Ectodermal cell (in vitro differentiated cells): ENCODE measurements at regions not wholly inside any gene's neighbourhood (a gene's known extent, or its start where the extent isn't known, plus 50 kb on each side); places are given as distances from the start of the nearest gene placed in this dataset.

Experiments used
- H3K27ac ChIP-seq: 2 replicates; pipeline ENCODE4 v1.7.0; 2013; ENCODE audit warnings: mild to moderate bottlenecking, low read depth, low read length; ENCODE audit not compliant: insufficient read depth, poor library complexity, severe bottlenecking
- H3K27me3 ChIP-seq: 2 replicates; pipeline ENCODE4 v1.7.0; 2013; ENCODE audit warnings: mild to moderate bottlenecking, low read length; ENCODE audit not compliant: insufficient read depth, control insufficient read depth, poor library complexity, severe bottlenecking
- H3K36me3 ChIP-seq: one replicate; pipeline ENCODE4 v1.7.0; 2013; ENCODE audit warnings: low read length; ENCODE audit not compliant: control insufficient read depth, insufficient read depth
- H3K4me1 ChIP-seq: one replicate; pipeline ENCODE4 v1.7.0; 2013; ENCODE audit warnings: low read length; ENCODE audit not compliant: control insufficient read depth, insufficient read depth
- H3K4me3 ChIP-seq: 2 replicates; pipeline ENCODE4 v1.7.0; 2013; ENCODE audit warnings: low read depth, low read length, control low read depth; ENCODE audit not compliant: insufficient read depth
- H3K9me3 ChIP-seq: 2 replicates; pipeline ENCODE4 v1.7.0; 2013; ENCODE audit warnings: mild to moderate bottlenecking, low read length, moderate library complexity; ENCODE audit not compliant: control insufficient read depth
- WGBS, 2 experiments: methylation state at CpG; one replicate each; pipeline ENCODE4 v1.1.7; 2013; ENCODE audit warnings: missing lambda C conversion rate in 2 of 2; 5-methylcytosine and 5-hydroxymethylcytosine counted together

DNA sequence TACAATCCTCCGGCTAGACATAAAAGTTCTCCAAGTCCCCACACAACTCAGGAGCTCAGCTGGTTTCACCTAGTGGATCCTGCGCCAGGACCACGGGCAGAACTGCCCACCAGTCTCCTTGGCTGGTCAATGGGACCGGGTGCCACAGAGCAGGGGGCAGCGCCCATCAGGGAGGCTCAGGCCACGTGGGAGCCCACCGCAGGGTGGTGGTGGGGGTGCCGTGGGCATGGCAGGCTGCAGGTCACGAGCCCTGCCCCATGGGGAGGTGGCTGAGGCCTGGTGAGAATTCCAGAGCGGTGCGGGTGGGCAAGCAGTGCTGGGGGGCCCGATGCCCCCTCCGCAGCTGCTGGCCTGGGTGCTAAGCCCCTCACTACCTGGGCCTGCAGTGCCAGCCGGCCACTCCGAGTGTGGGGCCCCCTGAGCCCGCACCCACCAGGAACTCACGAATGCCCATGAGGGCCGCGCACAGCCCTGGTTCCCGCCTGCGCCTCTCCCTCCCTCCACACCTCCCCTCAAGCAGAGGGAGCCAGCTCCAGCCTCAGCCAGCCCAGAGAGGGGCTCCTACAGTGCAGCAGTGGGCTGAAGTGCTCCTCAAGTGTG is 1091.9 kb upstream of the TENM4 start:
- Histone ChIP-seq H3K36me3 (no peaks in the 10 kb centered on the region), H3K9me3 (no peaks in the 10 kb centered on the region), H3K27me3 (no peaks in the 10 kb centered on the region), H3K4me1 (no peaks in the 10 kb centered on the region), H3K4me3 (no peak overlapping the region), H3K27ac (no peak overlapping the region)
- WGBS, 2 experiments, result 91 to 93% methylated on average over 21 of the region's 21 CpGs

DNA sequence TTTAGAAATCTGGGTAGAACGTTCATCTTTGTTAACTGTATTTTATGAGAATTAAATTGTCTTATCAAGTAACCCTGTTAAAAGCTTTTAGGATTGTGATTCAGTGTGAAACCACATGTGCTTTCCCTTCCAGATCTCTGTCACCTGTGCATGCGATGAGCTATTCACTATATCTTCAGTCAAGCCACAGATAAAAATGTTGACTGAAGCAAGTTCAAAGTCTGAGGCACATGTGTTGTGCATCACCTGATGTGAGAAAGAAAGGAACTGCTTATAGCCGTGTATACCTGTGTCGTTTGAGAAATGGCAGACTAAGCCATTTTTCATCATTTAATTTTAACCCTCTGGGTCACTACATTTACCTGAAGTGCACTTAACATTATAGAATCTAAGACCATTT is 1088.9 kb upstream of the TENM4 start:
- 93 to 100% methylated on average over 4 of the region's 4 CpGs for WGBS, 2 experiments
- H3K4me1 ChIP-seq, result no peaks in the 10 kb centered on the region
- H3K9me3 ChIP-seq, result no peaks in the 10 kb centered on the region

DNA sequence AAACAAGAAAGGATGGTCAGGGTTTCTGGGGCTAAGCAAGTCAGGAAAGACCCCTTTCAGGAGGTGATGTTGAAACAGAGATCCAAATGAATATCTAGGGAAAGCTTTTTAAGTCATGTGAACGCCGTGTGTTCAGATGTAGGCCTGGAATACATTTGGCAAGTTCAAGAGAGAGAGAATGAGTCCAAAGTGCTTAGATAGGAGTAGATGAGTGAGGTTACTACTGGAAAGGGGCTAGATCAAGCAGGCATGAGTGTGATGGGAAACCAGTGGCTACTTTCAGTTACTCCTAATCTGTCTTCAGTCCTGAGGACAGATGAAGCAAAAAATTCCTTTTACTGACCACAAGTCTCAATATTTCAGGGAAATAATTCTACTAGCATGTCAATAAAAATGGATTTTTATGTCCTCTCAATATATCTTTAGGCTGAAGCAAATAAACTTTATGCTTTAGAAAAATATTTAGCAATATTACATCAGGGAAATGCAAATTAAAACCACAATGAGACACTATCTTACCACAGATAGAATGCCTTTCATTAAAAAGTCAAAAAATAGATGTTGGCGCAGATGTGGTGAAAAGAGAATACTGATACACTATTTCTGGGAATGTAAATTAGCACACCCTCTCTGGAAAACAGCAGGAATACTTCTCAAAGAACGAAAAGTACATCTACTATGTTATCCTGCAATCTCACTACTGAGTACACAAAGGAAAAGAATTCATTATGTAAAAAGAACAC is 1085.0 kb upstream of the TENM4 start:
- Histone ChIP-seq H3K36me3 (no peaks in the 10 kb centered on the region), H3K27me3 (no peaks in the 10 kb centered on the region), H3K9me3 (no peaks in the 10 kb centered on the region), H3K27ac (no peak overlapping the region), H3K4me3 (no peak overlapping the region), H3K4me1 (no peaks in the 10 kb centered on the region)
- WGBS, 2 experiments, result 78 to 86% methylated on average over 3 to 4 of the region's 4 CpGs

More for the DNA sequence above, 1088.9 kb upstream of the TENM4 start:
- Histone ChIP-seq H3K27me3 (no peaks in the 10 kb centered on the region), H3K4me3 (no peak overlapping the region), H3K27ac (no peak overlapping the region), H3K36me3 (no peaks in the 10 kb centered on the region)

DNA sequence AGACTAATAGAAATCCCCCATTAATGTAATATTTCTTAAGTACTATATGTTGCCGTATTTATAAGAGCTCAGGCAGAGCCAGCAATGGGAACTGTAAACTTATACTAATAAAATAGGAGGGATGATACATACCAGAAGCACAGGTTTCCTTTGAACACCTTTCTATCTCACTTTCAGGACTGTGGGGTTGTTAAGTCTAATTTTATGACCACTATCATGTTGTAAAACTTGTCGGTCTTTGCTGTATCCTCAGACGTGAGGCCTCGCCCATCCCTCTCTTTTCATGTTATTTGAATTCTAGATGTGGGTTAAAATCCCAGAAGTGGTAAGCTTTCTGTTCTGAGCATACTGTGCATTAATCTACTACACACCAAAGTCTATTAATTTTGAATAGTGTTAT is 1083.5 kb upstream of the TENM4 start:
- Histone ChIP-seq H3K27me3 (no peaks in the 10 kb centered on the region), H3K9me3 (no peaks in the 10 kb centered on the region), H3K36me3 (no peaks in the 10 kb centered on the region), H3K4me3 (no peak overlapping the region), H3K4me1 (no peaks in the 10 kb centered on the region), H3K27ac (no peak overlapping the region)
- 83% methylated on average over 4 of the region's 4 CpGs; no CpG with 5 or more reads in 1 of the 2 experiments for WGBS, 2 experiments

DNA sequence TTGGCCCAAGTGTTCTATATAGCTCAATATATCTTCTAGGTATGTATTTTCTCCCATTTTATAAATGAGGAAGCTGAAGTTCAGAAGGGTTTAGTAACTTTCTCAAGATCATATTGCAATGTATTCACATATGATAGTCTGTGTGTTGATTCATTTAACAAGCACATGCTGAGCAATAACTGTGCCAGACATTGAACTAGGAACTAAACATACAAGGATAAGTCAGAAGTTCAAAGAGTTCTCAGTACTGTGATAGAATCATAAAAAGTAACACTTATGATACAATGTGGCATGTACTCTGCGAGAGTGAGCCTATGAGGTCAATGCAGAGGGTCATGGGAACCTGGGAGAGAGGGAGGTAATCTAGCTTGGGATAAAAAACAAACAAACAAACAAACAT is 1082.2 kb upstream of the TENM4 start:
- WGBS, 2 experiments, result 89 to 100% methylated on average over 1 of the region's 1 CpG
- Histone ChIP-seq H3K27me3 (no peaks in the 10 kb centered on the region), H3K9me3 (no peaks in the 10 kb centered on the region), H3K27ac (no peak overlapping the region), H3K4me1 (no peaks in the 10 kb centered on the region), H3K36me3 (no peaks in the 10 kb centered on the region), H3K4me3 (no peak overlapping the region)

DNA sequence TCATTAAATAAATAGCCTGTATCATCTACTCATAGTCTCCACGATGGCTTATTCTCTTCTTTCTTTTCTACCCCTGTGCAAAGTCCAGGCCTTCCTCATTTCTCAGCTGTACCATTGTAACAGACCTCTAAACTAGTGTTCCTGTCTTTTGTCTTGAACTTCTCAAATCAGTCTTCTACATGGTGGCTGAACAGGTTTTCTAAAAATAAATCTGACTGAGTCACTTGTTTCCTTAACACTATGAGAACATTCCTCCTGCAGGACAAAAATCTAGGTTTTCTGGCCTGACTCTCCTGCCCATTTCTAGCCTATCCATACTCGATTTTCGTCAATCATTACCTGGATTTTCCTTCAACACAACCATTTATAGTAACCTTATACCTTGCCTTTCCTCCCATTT is 1080.8 kb upstream of the TENM4 start:
- Histone ChIP-seq H3K36me3 (no peaks in the 10 kb centered on the region), H3K4me1 (no peaks in the 10 kb centered on the region), H3K27me3 (no peaks in the 10 kb centered on the region), H3K9me3 (no peaks in the 10 kb centered on the region), H3K27ac (no peak overlapping the region), H3K4me3 (no peak overlapping the region)
- 89 to 94% methylated on average over 3 of the region's 3 CpGs for WGBS, 2 experiments

DNA sequence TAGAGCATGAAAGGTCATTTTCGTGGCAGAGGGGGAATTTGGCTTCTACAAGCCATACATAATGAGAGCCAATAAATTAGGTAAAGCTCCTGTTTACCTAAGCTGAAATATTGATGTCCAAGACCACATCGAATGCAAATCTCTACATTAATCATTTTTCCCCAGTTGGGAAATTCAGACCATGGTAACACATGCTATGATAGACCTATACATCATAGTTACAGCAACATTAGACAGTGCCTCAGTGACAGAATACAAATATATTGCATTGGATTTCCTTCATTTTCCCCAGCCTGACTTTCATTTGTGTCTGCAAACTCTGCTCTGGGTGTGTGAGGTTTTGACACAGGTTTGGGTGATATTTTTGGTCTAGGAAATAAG is 1079.7 kb upstream of the TENM4 start:
- 99 to 100% methylated on average over 1 to 2 of the region's 2 CpGs for WGBS, 2 experiments

DNA sequence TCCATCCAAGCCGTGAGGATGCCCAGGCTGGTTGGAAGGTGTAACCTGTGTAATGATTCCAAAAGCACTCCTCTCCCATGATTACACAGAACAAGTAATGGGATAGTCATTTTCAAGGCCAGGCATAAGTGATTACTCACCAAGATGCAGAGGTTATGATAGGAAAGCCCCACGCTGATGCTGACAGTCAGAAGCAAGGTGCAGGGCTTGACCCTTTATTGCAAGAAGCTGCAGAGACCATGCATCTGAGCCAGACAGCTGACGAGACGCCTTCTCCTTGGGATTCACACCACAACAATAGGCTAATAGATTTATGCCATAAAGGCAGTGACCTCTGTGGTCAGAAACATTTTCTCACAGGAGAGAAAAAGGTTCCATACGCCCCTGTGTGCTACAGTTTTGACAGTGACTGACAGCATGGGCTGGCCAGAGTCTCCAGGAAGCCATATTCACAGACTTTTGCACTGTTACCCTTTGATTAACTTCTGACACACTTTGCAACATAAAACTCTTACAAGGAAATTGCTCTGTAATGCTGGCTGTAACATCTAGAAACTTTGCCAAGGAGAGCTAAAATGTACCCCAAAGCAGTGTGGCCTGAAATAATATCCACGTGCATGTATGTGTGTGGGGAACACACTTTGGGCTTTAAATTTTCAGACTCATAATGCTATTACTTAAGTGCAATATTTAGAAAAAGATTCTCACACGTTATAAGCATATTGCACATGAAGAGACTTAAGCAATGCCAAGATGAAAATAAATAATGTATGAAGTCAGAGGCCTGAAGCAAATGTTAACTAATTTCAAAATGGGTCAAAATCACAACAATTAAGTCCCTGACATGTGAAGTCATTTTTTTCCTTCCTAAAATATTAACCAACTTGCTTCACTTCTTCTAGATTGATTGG is 1079.0 kb upstream of the TENM4 start:
- H3K4me3 ChIP-seq, result no peak overlapping the region
- H3K27ac ChIP-seq, result no peak overlapping the region
- no peaks in the 10 kb centered on the region for H3K9me3 ChIP-seq
- no peaks in the 10 kb centered on the region for H3K27me3 ChIP-seq
- H3K4me1 ChIP-seq, result no peaks in the 10 kb centered on the region
- WGBS, 2 experiments, result 87 to 88% methylated on average over 6 to 7 of the region's 7 CpGs
- no peaks in the 10 kb centered on the region for H3K36me3 ChIP-seq

More for the DNA sequence above, 1079.7 kb upstream of the TENM4 start:
- H3K4me3 ChIP-seq, result no peak overlapping the region
- H3K27me3 ChIP-seq, result no peaks in the 10 kb centered on the region
- H3K9me3 ChIP-seq, result no peaks in the 10 kb centered on the region
- H3K27ac ChIP-seq, result no peak overlapping the region
- no peaks in the 10 kb centered on the region for H3K4me1 ChIP-seq
- H3K36me3 ChIP-seq, result no peaks in the 10 kb centered on the region

DNA sequence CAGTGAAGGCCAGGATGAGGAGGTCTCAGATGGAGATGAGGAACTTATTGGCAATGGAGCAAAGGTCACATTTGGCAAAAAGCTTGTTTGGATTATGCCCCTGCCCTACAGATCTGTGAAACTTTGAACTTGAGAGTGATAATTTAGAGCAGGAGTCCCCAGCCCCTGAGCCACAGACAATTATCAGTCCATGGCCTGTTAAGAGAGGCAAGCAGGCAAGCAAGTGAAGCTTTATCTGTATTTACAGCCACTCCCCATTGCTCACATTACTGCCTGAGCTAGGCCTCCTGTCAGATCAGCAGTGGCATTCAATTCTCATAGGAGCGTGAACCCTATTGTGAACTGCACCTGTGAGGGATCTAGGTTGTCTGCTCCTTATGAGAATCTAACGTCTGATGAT is 1076.9 kb upstream of the TENM4 start:
- Histone ChIP-seq H3K36me3 (no peaks in the 10 kb centered on the region), H3K27me3 (no peaks in the 10 kb centered on the region), H3K27ac (no peak overlapping the region), H3K4me3 (no peak overlapping the region), H3K9me3 (no peaks in the 10 kb centered on the region), H3K4me1 (no peaks in the 10 kb centered on the region)
- WGBS, 2 experiments, result 89 to 91% methylated on average over 2 of the region's 2 CpGs

DNA sequence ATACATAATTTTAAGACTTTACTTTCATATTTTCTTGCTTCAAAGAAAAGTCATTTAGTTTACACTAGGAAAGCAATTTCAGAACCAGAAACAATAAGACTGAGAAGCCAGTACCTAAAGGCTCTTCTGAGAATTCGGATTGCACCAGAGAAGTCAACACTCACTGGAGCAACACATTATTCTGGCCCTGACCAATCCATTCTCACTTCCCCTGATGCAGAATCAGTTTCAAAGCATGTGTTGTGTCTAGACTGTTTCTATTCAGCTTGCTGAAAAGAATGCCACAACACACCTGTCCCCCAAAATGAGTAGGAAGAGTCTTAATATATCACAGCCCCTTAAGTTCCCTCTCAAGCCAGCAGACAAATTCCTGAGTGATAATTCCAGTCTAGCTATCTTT is 1074.3 kb upstream of the TENM4 start:
- 95 to 97% methylated on average over 1 of the region's 1 CpG for WGBS, 2 experiments
- Histone ChIP-seq H3K36me3 (no peaks in the 10 kb centered on the region), H3K27ac (no peak overlapping the region), H3K27me3 (no peaks in the 10 kb centered on the region), H3K9me3 (no peaks in the 10 kb centered on the region), H3K4me3 (no peak overlapping the region), H3K4me1 (no peaks in the 10 kb centered on the region)
